GM21737 (cell line): ENCODE measurements at regions not wholly inside any gene's neighbourhood (a gene's known extent, or its start where the extent isn't known, plus 50 kb on each side); places are given as distances from the start of the nearest gene placed in this dataset.
A peak's percentile ranks its signal among the peaks of the same experiment; 100 is the strongest.

ENCODE experiments used
- ATAC-seq: cut with Tn5 transposase; IDR thresholded peaks from one replicate; pipeline ENCODE4 v1.9.1; 2021; ENCODE audit warnings: mild to moderate bottlenecking, moderate library complexity; ENCODE audit not compliant: unreplicated experiment

- ATAC-seq = no peak
Observed at GRCh38 chr7:41910940-41911600, 208.2 kb upstream of the INHBA start.

GRCh38 chr7:41907444-41907843 is 204.6 kb upstream of the INHBA start:
- ATAC-seq = no peak

DNA sequence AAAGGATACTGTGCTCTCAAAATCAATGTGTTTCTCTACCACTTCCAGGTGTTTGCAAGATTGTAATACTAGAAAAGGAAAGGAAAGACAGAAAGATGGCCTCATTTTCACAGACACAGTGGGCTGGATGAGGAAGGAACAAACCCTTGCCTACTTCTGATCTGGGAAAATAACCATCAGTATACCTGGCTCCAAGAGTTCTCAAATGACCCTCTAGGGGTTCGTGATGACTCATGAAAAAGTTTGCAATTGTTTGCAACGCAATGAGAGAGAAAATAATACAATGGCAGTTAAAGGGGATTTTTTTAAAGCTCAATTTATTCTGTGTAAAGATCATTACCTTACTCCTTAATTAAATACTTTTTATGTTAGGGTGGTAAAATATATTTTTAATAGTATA is 197.6 kb upstream of the INHBA start:
- ATAC-seq = no peak

- ATAC-seq = no peak
Observed at GRCh38 chr7:41899823-41900433, 197.0 kb upstream of the INHBA start.

DNA sequence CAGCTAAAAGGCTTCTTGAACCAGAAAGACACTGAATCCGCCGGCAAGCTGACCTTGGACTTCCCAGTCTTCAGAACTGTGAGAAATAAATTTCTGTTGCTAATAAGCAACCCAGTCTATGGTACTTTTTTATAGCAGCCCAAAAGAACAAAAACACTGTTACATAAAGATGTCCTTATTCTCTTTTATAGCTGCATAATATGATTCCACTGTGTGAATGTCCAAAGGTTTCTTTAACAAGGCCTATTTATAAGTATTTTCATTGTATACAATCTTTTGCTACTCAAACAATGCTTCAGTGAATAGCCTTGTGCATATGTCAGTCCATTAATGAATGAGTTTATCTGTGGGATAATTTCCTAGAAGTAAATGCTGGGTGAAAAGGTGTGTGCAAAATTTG is 190.8 kb upstream of the INHBA start:
- no peak for ATAC-seq

- no peak for ATAC-seq
Observed at GRCh38 chr7:41892356-41893100, 189.6 kb upstream of the INHBA start.

- no peak for ATAC-seq
Observed at GRCh38 chr7:41891950-41892349, 189.1 kb upstream of the INHBA start.

- ATAC-seq = no peak
Observed at GRCh38 chr7:41890631-41891274, 187.9 kb upstream of the INHBA start.

- no peak for ATAC-seq
Observed at GRCh38 chr7:41889472-41889871, 186.6 kb upstream of the INHBA start.

- peak; percentile 52 for ATAC-seq
Observed at GRCh38 chr7:41889040-41889439, 186.2 kb upstream of the INHBA start.

GRCh38 chr7:41887416-41887815 is 184.5 kb upstream of the INHBA start:
- ATAC-seq = no peak

GRCh38 chr7:41886901-41887311 is 184.0 kb upstream of the INHBA start:
- ATAC-seq = no peak

GRCh38 chr7:41886262-41886900 is 183.5 kb upstream of the INHBA start:
- ATAC-seq = no peak

- ATAC-seq = no peak
Observed at GRCh38 chr7:41885748-41886147, 182.9 kb upstream of the INHBA start.

- no peak for ATAC-seq
Observed at GRCh38 chr7:41885078-41885477, 182.2 kb upstream of the INHBA start.

- ATAC-seq = peak; percentile 40
Observed at GRCh38 chr7:41882745-41883420, 180.0 kb upstream of the INHBA start.

GRCh38 chr7:41882256-41882655 is 179.4 kb upstream of the INHBA start:
- ATAC-seq = no peak

DNA sequence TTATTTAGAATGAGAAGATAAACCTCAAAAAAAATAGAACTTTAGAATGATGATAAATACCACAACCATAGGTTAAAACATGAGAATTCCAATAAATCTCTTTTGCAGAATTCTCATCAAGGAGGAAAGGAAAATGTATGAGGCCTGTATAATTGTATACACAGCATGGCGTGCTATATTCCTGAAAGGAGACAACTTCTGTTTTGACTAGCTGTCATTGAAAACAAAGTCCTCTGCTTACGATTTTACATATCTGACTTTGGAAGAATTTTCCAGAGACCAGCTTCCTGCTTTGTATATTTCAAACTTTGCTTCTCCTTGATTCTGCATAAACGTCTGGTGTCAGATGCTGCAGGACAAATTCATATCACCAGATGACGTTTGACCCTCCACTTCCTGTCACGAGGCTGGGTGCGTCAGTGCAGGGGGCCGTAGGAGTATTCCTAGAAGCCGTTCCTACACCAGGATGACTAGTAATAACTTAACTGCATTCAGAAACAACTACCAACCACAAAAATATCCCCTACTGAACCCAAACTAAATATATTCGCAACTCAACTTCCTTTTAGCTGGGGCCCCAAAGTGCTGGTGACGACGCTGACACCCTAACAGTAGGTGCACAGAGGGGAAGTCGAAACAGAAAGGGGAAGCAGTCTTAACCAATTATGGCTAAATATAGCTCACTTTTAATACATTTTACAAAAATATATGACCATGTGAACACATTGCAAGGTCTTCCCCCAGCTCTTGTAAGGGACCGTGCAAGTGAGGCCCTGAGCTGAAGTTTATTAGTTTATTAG is 178.6 kb upstream of the INHBA start:
- ATAC-seq = peak; percentile 93

DNA sequence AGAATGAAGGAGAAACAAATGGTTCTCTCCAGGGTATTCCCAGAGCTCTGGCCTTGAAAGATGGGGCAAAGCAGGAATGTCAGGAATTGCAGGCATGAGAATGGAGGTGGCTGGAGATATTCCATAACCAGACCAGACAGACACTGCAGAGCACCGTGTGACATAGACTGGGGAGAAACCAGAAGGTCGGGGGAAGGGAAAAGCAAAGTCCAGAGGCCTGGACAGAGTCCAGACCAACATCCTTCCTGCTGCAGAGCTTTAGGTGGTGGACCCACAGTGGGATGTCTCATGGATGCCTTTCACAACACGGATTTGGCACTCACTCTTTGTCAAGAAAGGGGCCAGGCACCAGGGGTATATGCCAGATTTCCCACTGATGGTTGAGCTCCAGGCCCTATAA is 177.2 kb upstream of the INHBA start:
- ATAC-seq = no peak

GRCh38 chr7:41879403-41879802 is 176.5 kb upstream of the INHBA start:
- ATAC-seq = no peak
